HG02678 (cell line): ENCODE measurements at regions not wholly inside any gene's neighbourhood (a gene's known extent, or its start where the extent isn't known, plus 50 kb on each side); places are given as distances from the start of the nearest gene placed in this dataset.
"Not testable (repeated sequence)": the region's sequence is repeated elsewhere in the genome, so short reads cannot be mapped to it uniquely, and the experiment has no call there.

ENCODE experiments used
- ATAC-seq: cut with Tn5 transposase; IDR thresholded peaks from one replicate; pipeline ENCODE4 v1.9.1; 2021; ENCODE audit warnings: mild to moderate bottlenecking, moderate library complexity; ENCODE audit not compliant: unreplicated experiment

- ATAC-seq, result peak; percentile 71
Measured at GRCh38 chr6:91081452-91082067, 494.7 kb upstream of the MAP3K7 start.

GRCh38 chr6:91080871-91081270 is 494.0 kb upstream of the MAP3K7 start:
- peak; percentile 7 for ATAC-seq

GRCh38 chr6:91079969-91080368 is 493.1 kb upstream of the MAP3K7 start:
- ATAC-seq, result no peak

- no peak for ATAC-seq
Measured at GRCh38 chr6:91075244-91075976, 488.5 kb upstream of the MAP3K7 start.

GRCh38 chr6:91063362-91063761 is 476.5 kb upstream of the MAP3K7 start:
- ATAC-seq, result no peak

GRCh38 chr6:91057689-91058088 is 470.8 kb upstream of the MAP3K7 start:
- no peak for ATAC-seq

GRCh38 chr6:91055959-91056358 is 469.1 kb upstream of the MAP3K7 start:
- ATAC-seq, result no peak

- ATAC-seq, result not testable (repeated sequence)
Measured at GRCh38 chr6:91052473-91053450, 465.9 kb upstream of the MAP3K7 start.

- no peak for ATAC-seq
Measured at GRCh38 chr6:91045161-91045560, 458.3 kb upstream of the MAP3K7 start.

GRCh38 chr6:91043751-91044150 is 456.9 kb upstream of the MAP3K7 start:
- ATAC-seq, result no peak

- no peak for ATAC-seq
Measured at GRCh38 chr6:91042656-91043055, 455.8 kb upstream of the MAP3K7 start.

- no peak for ATAC-seq
Measured at GRCh38 chr6:91033964-91034363, 447.1 kb upstream of the MAP3K7 start.

GRCh38 chr6:91031581-91031980 is 444.7 kb upstream of the MAP3K7 start:
- no peak for ATAC-seq

GRCh38 chr6:91029211-91029610 is 442.3 kb upstream of the MAP3K7 start:
- ATAC-seq, result no peak

GRCh38 chr6:91023529-91023928 is 436.7 kb upstream of the MAP3K7 start:
- no peak for ATAC-seq

- no peak for ATAC-seq
Measured at GRCh38 chr6:91020744-91021143, 433.9 kb upstream of the MAP3K7 start.

GRCh38 chr6:91018586-91018985 is 431.7 kb upstream of the MAP3K7 start:
- no peak for ATAC-seq

GRCh38 chr6:91013511-91013910 is 426.6 kb upstream of the MAP3K7 start:
- no peak for ATAC-seq

GRCh38 chr6:90997076-90997475 is 410.2 kb upstream of the MAP3K7 start:
- no peak for ATAC-seq

- ATAC-seq, result no peak
Measured at GRCh38 chr6:90993770-90994169, 406.9 kb upstream of the MAP3K7 start.

- no peak for ATAC-seq
Measured at GRCh38 chr6:90989763-90990162, 402.9 kb upstream of the MAP3K7 start.
